ENCODE measurements at regions not wholly inside any gene's neighbourhood (a gene's known extent, or its start where the extent isn't known, plus 50 kb on each side); places are given as distances from the start of the nearest gene placed in this dataset.
A peak's percentile ranks its signal among the peaks of the same experiment; 100 is the strongest.

DNA sequence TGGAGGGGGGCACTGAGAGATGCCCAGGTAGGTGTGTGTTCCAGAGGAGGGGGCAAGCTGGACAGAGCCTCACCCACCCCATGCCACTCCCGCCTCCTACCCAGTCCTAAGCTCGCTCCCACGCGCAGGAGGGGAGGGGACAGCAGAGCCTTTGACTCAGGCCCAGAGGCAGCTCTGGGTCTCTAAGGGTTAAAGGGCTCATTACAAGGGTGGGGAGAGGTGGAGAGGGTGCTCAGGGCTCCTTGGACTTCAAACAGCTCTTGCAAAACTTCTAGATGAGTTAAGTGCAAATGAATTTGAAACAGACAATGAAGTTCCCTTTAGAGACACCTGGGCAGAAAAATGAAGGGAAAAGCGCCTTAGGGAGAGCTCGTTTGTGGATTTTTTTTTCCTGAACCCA, 104.2 kb upstream of the CASZ1 start:
- DNase-seq, result peak; percentile 41
- H3K9me2 ChIP-seq (ENCODE audit: insufficient read depth), result no peaks in the 10 kb centered on the region
- peak overlapping the region; percentile 11 for H3K4me2 ChIP-seq (ENCODE audit: unreplicated experiment)
- H3K9me3 ChIP-seq (ENCODE audit: low read depth), result no peaks in the 10 kb centered on the region
- H3K36me3 ChIP-seq (ENCODE audit: low read depth), result no peaks in the 10 kb centered on the region
- 53 to 56% methylated on average over 6 of the region's 6 CpGs for WGBS, 2 experiments (ENCODE audit: low coverage in 1 of 2, low lambda C conversion rate in 2 of 2, missing lambda C conversion rate in 2 of 2)
- 0 out of 2 replicates have a peak overlapping the region, but pooled peaks have one; percentile 29 for H3K4me3 ChIP-seq
- H4K20me1 ChIP-seq (ENCODE audit: insufficient read depth), result no peaks in the 10 kb centered on the region
- H2AFZ ChIP-seq, result peak overlapping the region; percentile 69
- no peaks in the 10 kb centered on the region for H3F3A ChIP-seq (ENCODE audit: insufficient read depth)
- no peaks in the 10 kb centered on the region for H3K79me2 ChIP-seq (ENCODE audit: insufficient read depth)
- peaks cover 8% of the 10 kb centered on the region for H3K4me1 ChIP-seq (ENCODE audit: insufficient read depth)
- no peak overlapping the region for H3K27ac ChIP-seq
- no peak for TF ChIP-seq EZH2 (IDR thresholded peaks at IDR 0.05; ENCODE audit: insufficient read depth, poor library complexity, severe bottlenecking)
- no peak for TF ChIP-seq EZH2phosphoT487 (IDR thresholded peaks at IDR 0.05; ENCODE audit: insufficient read depth, low read depth)
- H3K9ac ChIP-seq, result peak overlapping the region; percentile 5; the same call in 1 of the 2 replicates
- H3K27me3 ChIP-seq (replicated peaks; ENCODE audit: insufficient read depth), result no peaks in the 10 kb centered on the region
- in situ Hi-C loops (cut with MboI), result no loop called here

DNA sequence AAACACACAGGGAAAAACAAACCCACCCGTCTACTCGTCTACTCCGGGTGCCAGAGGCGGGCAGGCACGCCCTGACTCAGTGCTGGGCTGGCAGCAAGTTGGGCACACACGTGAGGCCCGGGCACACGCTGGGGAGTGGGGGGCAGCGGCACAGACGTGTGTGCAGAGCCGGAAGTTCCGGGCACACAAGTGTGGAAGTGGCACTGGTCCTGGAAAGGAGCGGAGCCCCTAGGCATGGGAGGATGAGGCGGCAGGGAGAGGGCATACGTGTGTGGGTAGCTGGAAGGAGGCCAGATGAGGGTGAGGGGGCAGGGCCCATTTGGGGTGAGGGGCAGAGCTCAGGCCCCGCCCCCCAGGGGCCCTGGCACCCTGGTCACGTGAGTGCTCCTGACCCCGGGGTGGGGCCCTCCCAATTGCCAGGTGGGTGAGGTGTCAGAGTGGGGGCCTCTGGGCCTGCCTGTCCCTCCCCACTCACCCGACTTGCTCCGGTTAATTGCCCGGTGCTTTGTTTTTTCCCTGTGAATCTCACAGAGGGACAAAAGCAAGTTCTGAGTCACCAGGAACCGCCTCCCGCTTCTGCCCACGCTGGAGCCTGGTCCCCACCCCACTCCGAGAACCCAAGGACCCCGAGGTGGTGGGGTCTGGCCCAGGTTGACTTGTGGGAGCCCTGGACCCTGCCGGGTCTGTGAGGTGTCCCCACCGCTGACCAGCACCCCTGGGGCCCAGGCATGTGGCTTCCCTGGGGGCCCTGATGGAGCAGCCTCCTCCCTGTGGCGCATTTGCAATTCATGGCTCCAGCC, 104.8 kb upstream of the CASZ1 start:
- H3K79me2 ChIP-seq (ENCODE audit: insufficient read depth), result no peaks in the 10 kb centered on the region
- H3K27me3 ChIP-seq (replicated peaks; ENCODE audit: insufficient read depth), result no peaks in the 10 kb centered on the region
- no peaks in the 10 kb centered on the region for H3F3A ChIP-seq (ENCODE audit: insufficient read depth)
- H3K9me3 ChIP-seq (ENCODE audit: low read depth), result no peaks in the 10 kb centered on the region
- no peaks in the 10 kb centered on the region for H3K9me2 ChIP-seq (ENCODE audit: insufficient read depth)
- H3K4me1 ChIP-seq (ENCODE audit: insufficient read depth), result peaks cover 8% of the 10 kb centered on the region
- DNase-seq, result peak; percentile 70
- no peaks in the 10 kb centered on the region for H3K36me3 ChIP-seq (ENCODE audit: low read depth)
- 21 to 26% methylated on average over 24 to 29 of the region's 29 CpGs for WGBS, 2 experiments (ENCODE audit: low coverage in 1 of 2, low lambda C conversion rate in 2 of 2, missing lambda C conversion rate in 2 of 2)
- H3K27ac ChIP-seq, result no peak overlapping the region
- peak overlapping the region; percentile 69 for H2AFZ ChIP-seq
- in situ Hi-C loops (cut with MboI), result no loop called here
- H4K20me1 ChIP-seq (ENCODE audit: insufficient read depth), result no peaks in the 10 kb centered on the region
- 0 out of 2 replicates have a peak overlapping the region, but pooled peaks have one; percentile 29 for H3K4me3 ChIP-seq
- H3K4me2 ChIP-seq (ENCODE audit: unreplicated experiment), result peak overlapping the region; percentile 11
- H3K9ac ChIP-seq, result peak overlapping the region; percentile 5; the same call in 1 of the 2 replicates
- no peak for TF ChIP-seq EZH2phosphoT487 (IDR thresholded peaks at IDR 0.05; ENCODE audit: insufficient read depth, low read depth)
- no peak for TF ChIP-seq EZH2 (IDR thresholded peaks at IDR 0.05; ENCODE audit: insufficient read depth, poor library complexity, severe bottlenecking)

DNA sequence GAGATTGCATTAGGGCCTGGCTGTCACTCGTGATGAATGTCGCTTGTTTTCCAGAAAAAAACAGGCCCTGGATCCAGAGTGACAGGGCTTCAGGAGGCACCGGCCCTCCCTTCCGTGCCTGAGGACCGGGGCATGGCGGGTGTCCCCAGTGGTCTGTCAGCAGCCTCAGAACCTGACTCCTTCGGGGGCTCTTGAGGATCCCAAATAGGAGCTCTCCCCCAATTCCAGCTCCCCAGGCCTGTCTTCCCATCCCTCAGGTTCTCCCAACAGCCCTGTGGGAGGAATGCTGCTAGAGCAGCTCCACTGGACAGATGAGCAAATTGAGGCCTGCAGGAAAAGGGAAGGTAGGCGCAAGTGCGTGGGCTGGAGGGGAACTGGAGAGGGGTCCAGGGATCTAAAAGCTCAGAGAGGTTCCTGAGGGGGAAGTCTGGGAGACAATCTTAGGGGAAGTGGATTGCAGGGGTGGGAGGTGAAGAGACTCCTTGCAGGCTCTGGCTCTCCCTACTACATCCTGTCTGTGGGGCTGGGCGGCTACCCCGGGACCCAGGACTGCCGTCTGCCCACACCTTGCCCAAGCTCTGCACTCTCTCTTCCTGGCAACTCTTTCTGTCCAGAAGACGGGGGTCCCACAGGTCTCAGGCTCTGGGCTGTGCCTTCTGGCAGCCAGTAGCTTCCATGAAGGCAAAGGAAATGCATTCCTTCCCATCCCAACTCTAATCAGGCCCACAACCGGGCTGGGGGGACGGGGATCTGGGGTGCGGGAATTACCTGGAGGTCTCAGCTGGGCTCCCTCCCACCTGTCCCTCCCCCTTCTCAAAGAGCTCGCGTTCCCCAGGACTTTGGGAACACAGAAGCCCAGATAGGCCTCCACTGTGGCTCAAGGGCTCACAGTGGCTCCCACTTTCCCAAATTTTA, 105.7 kb upstream of the CASZ1 start:
- peaks cover 8% of the 10 kb centered on the region for H3K4me1 ChIP-seq (ENCODE audit: insufficient read depth)
- H4K20me1 ChIP-seq (ENCODE audit: insufficient read depth), result no peaks in the 10 kb centered on the region
- in situ Hi-C loops (cut with MboI), result no loop called here
- no peaks in the 10 kb centered on the region for H3K27me3 ChIP-seq (replicated peaks; ENCODE audit: insufficient read depth)
- WGBS, 2 experiments (ENCODE audit: low coverage in 1 of 2, low lambda C conversion rate in 2 of 2, missing lambda C conversion rate in 2 of 2), result 79 to 86% methylated on average over 18 of the region's 18 CpGs
- H3K79me2 ChIP-seq (ENCODE audit: insufficient read depth), result no peaks in the 10 kb centered on the region
- H3K9me3 ChIP-seq (ENCODE audit: low read depth), result no peaks in the 10 kb centered on the region
- no peak overlapping the region for H3K27ac ChIP-seq
- H3K4me2 ChIP-seq (ENCODE audit: unreplicated experiment), result no peak overlapping the region
- DNase-seq, result no peak
- H2AFZ ChIP-seq, result peak overlapping the region; percentile 69
- no peaks in the 10 kb centered on the region for H3F3A ChIP-seq (ENCODE audit: insufficient read depth)
- no peaks in the 10 kb centered on the region for H3K9me2 ChIP-seq (ENCODE audit: insufficient read depth)
- H3K4me3 ChIP-seq, result no peak overlapping the region
- TF ChIP-seq EZH2 (IDR thresholded peaks at IDR 0.05; ENCODE audit: insufficient read depth, poor library complexity, severe bottlenecking) (no peak), EZH2phosphoT487 (IDR thresholded peaks at IDR 0.05; ENCODE audit: insufficient read depth, low read depth) (no peak)
- no peaks in the 10 kb centered on the region for H3K36me3 ChIP-seq (ENCODE audit: low read depth)
- H3K9ac ChIP-seq, result no peak overlapping the region

DNA sequence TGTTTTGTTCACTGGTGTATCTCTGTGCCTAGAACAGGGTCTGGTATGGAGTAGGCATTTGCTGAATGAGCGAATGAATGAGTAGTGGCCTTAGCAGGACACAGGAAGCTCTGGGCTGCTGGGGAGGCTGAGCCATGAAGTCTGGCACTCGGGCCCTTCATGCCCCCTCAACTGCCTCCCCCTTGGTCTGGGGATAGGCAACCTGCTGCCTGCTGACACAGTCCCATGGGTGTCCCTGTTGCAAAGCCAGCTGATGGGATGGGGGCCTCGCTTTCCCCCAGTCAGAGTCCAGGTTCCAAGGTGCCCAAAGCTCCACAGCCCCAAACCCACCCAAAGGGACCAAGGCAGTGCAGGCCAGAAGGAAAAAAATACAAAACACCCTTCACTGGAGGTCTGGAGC, 107.0 kb upstream of the CASZ1 start:
- Histone ChIP-seq H3K9me3 (ENCODE audit: low read depth) (no peaks in the 10 kb centered on the region), H3K4me1 (ENCODE audit: insufficient read depth) (peaks cover 8% of the 10 kb centered on the region), H3K9me2 (ENCODE audit: insufficient read depth) (no peaks in the 10 kb centered on the region), H3K79me2 (ENCODE audit: insufficient read depth) (no peaks in the 10 kb centered on the region), H3K27ac (no peak overlapping the region), H3K4me2 (ENCODE audit: unreplicated experiment) (no peak overlapping the region), H3K27me3 (replicated peaks; ENCODE audit: insufficient read depth) (no peaks in the 10 kb centered on the region), H3K4me3 (no peak overlapping the region), H3K36me3 (ENCODE audit: low read depth) (no peaks in the 10 kb centered on the region), H4K20me1 (ENCODE audit: insufficient read depth) (no peaks in the 10 kb centered on the region), H3F3A (ENCODE audit: insufficient read depth) (no peaks in the 10 kb centered on the region), H3K9ac (no peak overlapping the region), H2AFZ (no peak overlapping the region)
- TF ChIP-seq EZH2phosphoT487 (IDR thresholded peaks at IDR 0.05; ENCODE audit: insufficient read depth, low read depth), result no peak
- TF ChIP-seq EZH2 (IDR thresholded peaks at IDR 0.05; ENCODE audit: insufficient read depth, poor library complexity, severe bottlenecking), result no peak
- 59 to 73% methylated on average over 3 of the region's 3 CpGs for WGBS, 2 experiments (ENCODE audit: low coverage in 1 of 2, low lambda C conversion rate in 2 of 2, missing lambda C conversion rate in 2 of 2)
- in situ Hi-C loops (cut with MboI), result no loop called here
- DNase-seq, result no peak
